Hepatocyte (in vitro differentiated cells): ENCODE measurements at regions not wholly inside any gene's neighbourhood (a gene's known extent, or its start where the extent isn't known, plus 50 kb on each side); places are given as distances from the start of the nearest gene placed in this dataset.
A peak's percentile ranks its signal among the peaks of the same experiment; 100 is the strongest.

Source experiments
- DNase-seq: peaks from one replicate; pipeline ENCODE4 v3.0.0-alpha.2; 2016; ENCODE audit warnings: low spot score
- H2AFZ ChIP-seq: fragments of 200-600 bp; sonication (generic); 2 replicates; pipeline ENCODE4 v1.6.0; 2016; ENCODE audit warnings: antibody characterized with exemption, mild to moderate bottlenecking
- H3K27ac ChIP-seq: fragments of 200-600 bp; sonication (generic); 2 replicates; pipeline ENCODE4 v1.5.1; 2016; ENCODE audit warnings: mild to moderate bottlenecking
- H3K27me3 ChIP-seq: fragments of 200-600 bp; sonication (generic); 2 replicates; pipeline ENCODE4 v1.6.1; 2016
- H3K36me3 ChIP-seq: fragments of 200-600 bp; sonication (generic); replicated peaks from 2 replicates; pipeline ENCODE4 v1.5.1; 2016; ENCODE audit warnings: low read depth; ENCODE audit not compliant: insufficient read depth
- H3K4me1 ChIP-seq: fragments of 200-600 bp; sonication (generic); 2 replicates; pipeline ENCODE4 v1.5.1; 2016; ENCODE audit warnings: mild to moderate bottlenecking, moderate library complexity; ENCODE audit not compliant: insufficient read depth
- H3K4me2 ChIP-seq: fragments of 200-600 bp; sonication (generic); 2 replicates; pipeline ENCODE4 v1.6.0; 2016
- H3K4me3 ChIP-seq: fragments of 200-600 bp; sonication (generic); 2 replicates; pipeline ENCODE4 v1.5.1; 2016; ENCODE audit warnings: mild to moderate bottlenecking
- H3K79me2 ChIP-seq: fragments of 200-600 bp; sonication (generic); 2 replicates; pipeline ENCODE4 v1.6.0; 2017; ENCODE audit warnings: mild to moderate bottlenecking
- H3K9me2 ChIP-seq: fragments of 200-600 bp; sonication (generic); replicated peaks from 2 replicates; pipeline ENCODE4 v1.6.0; 2017; ENCODE audit warnings: mild to moderate bottlenecking; ENCODE audit not compliant: insufficient read depth
- H3K9me3 ChIP-seq: fragments of 200-600 bp; sonication (generic); 2 replicates; pipeline ENCODE4 v1.5.1; 2016; ENCODE audit warnings: low read depth, mild to moderate bottlenecking
- H4K20me1 ChIP-seq: fragments of 200-600 bp; sonication (generic); 2 replicates; pipeline ENCODE4 v1.6.0; 2016; ENCODE audit warnings: mild to moderate bottlenecking; ENCODE audit not compliant: insufficient read depth, poor library complexity, severe bottlenecking
- EZH2 ChIP-seq: fragments of 200-600 bp; sonication (generic); IDR thresholded peaks from 2 replicates; pipeline ENCODE4 v1.6.1; 2016; ENCODE audit warnings: antibody characterized with exemption, mild to moderate bottlenecking, borderline replicate concordance
- EZH2phosphoT487 ChIP-seq: fragments of 200-600 bp; sonication (generic); IDR thresholded peaks from one replicate; pipeline ENCODE4 v1.6.1; 2018; ENCODE audit warnings: antibody characterized with exemption, mild to moderate bottlenecking, low read depth, moderate library complexity; ENCODE audit not compliant: unreplicated experiment, severe bottlenecking
- WGBS: methylation state at CpG from one replicate; pipeline ENCODE4 v1.1.6; 2016; ENCODE audit warnings: low lambda C conversion rate; ENCODE audit errors: missing lambda C conversion rate; 5-methylcytosine and 5-hydroxymethylcytosine counted together
- TF ChIP-seq, protein P1 (sequence below): fragments of 200-600 bp; sonication (generic); IDR thresholded peaks from 2 replicates; pipeline ENCODE4 v1.5.1; 2016; ENCODE audit warnings: antibody characterized with exemption, mild to moderate bottlenecking; ENCODE audit not compliant: poor library complexity

DNA sequence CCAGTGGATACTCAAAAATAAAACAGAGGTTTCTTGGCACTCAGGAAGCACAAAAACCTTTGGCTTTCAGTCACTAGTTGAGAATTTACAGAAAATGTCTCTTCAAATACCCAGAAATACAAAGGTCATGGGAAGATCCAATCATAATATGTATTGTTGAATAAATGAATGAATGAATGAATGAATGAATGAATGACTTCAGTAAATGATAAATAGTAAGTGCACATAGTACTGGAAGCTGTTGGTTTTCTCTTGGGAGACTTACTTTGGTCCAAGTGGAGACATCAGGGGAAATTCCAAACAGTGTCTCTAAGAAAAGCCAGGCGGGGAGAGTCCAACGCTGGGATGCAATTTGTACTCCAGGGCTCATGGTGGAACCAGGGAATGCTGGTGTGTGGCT is 261.3 kb upstream of the KLHL29 start:
- no peak overlapping the region for H3K4me2 ChIP-seq
- no peaks in the 10 kb centered on the region for H4K20me1 ChIP-seq
- no peaks in the 10 kb centered on the region for H3K9me2 ChIP-seq
- H3K79me2 ChIP-seq = no peaks in the 10 kb centered on the region
- WGBS = 93% methylated on average over 2 of the region's 2 CpGs
- H3K4me3 ChIP-seq = no peak overlapping the region
- H3K27me3 ChIP-seq = no peaks in the 10 kb centered on the region
- no peak for DNase-seq
- TF ChIP-seq EZH2 = no peak
- no peak for TF ChIP-seq EZH2phosphoT487
- TF ChIP-seq, protein P1, sequence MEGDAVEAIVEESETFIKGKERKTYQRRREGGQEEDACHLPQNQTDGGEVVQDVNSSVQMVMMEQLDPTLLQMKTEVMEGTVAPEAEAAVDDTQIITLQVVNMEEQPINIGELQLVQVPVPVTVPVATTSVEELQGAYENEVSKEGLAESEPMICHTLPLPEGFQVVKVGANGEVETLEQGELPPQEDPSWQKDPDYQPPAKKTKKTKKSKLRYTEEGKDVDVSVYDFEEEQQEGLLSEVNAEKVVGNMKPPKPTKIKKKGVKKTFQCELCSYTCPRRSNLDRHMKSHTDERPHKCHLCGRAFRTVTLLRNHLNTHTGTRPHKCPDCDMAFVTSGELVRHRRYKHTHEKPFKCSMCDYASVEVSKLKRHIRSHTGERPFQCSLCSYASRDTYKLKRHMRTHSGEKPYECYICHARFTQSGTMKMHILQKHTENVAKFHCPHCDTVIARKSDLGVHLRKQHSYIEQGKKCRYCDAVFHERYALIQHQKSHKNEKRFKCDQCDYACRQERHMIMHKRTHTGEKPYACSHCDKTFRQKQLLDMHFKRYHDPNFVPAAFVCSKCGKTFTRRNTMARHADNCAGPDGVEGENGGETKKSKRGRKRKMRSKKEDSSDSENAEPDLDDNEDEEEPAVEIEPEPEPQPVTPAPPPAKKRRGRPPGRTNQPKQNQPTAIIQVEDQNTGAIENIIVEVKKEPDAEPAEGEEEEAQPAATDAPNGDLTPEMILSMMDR = no peak
- H3K9me3 ChIP-seq = no peaks in the 10 kb centered on the region
- peaks cover 23% of the 10 kb centered on the region for H3K4me1 ChIP-seq
- no peaks in the 10 kb centered on the region for H3K36me3 ChIP-seq
- no peak overlapping the region for H2AFZ ChIP-seq
- peak overlapping the region; percentile 48 for H3K27ac ChIP-seq

DNA sequence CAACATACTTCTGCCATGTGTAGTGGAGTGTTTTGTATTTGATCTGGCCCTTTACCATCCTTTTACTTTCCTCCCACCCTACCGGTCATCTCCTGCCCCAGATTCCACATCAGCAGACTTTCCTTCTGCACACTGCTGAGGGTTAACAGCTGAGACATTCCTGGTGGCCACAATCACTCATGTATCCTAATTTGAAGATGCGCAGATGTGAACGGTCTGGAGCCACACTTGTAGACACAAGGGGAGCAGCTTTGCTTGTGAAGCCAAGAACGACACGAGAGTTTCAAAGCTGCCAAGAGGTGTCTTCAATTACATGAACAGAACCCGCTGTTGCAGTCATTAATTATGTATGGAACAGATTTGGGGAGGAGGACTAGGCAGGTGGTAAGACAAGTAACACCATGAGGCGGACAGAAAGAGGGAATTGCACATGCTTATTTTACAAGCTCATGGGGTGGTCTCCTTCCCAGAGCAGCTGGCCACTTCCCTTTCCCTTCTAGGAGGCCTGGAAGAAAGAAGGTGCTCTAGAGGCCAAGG is 260.7 kb upstream of the KLHL29 start:
- no peaks in the 10 kb centered on the region for H3K27me3 ChIP-seq
- H3K4me1 ChIP-seq = peaks cover 23% of the 10 kb centered on the region
- DNase-seq = no peak
- H3K36me3 ChIP-seq = no peaks in the 10 kb centered on the region
- H3K9me3 ChIP-seq = no peaks in the 10 kb centered on the region
- TF ChIP-seq EZH2 (no peak), EZH2phosphoT487 (no peak)
- TF ChIP-seq, protein P1 = no peak
- H3K4me2 ChIP-seq = no peak overlapping the region
- H2AFZ ChIP-seq = no peak overlapping the region
- H3K9me2 ChIP-seq = no peaks in the 10 kb centered on the region
- WGBS = 92% methylated on average over 7 of the region's 7 CpGs
- H3K27ac ChIP-seq = no peak overlapping the region
- H3K4me3 ChIP-seq = no peak overlapping the region
- H3K79me2 ChIP-seq = no peaks in the 10 kb centered on the region
- H4K20me1 ChIP-seq = no peaks in the 10 kb centered on the region

DNA sequence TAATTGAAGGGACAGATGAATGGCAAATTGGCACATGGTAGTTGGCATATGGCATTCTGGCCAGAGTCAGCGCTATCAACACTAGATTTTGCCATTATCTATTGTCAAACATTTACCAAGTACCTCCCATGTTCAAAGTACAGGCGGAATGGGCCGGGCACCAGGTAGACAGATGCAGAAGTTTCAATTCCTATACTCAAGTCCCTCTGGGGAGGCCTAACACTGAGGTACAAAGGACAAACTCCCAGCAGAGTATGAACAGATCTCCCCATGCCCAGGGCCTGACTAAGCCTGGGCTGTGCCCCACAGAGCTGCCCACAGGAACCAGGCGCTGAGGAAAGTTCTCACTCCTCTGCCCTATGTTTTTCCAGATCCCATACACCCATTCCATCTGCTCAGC is 257.5 kb upstream of the KLHL29 start:
- Histone ChIP-seq H3K79me2 (no peaks in the 10 kb centered on the region), H3K4me1 (peaks cover 17% of the 10 kb centered on the region), H3K4me2 (no peak overlapping the region), H3K27ac (peak overlapping the region; percentile 76), H2AFZ (no peak overlapping the region), H3K9me2 (no peaks in the 10 kb centered on the region), H3K4me3 (no peak overlapping the region), H4K20me1 (no peaks in the 10 kb centered on the region), H3K27me3 (no peaks in the 10 kb centered on the region), H3K36me3 (no peaks in the 10 kb centered on the region), H3K9me3 (no peaks in the 10 kb centered on the region)
- 66% methylated on average over 4 of the region's 4 CpGs for WGBS
- DNase-seq = peak; percentile 45
- TF ChIP-seq, protein P1 = no peak
- TF ChIP-seq EZH2phosphoT487 (no peak), EZH2 (no peak)
